Putamen (tissue), 1 donor: ENCODE measurements at regions not wholly inside any gene's neighbourhood (a gene's known extent, or its start where the extent isn't known, plus 50 kb on each side); places are given as distances from the start of the nearest gene placed in this dataset.
"Not testable (repeated sequence)": the region's sequence is repeated elsewhere in the genome, so short reads cannot be mapped to it uniquely, and the experiment has no call there.

Source experiments
- DNase-seq: peaks from one replicate; pipeline ENCODE4 v3.0.0-alpha.2; 2016; ENCODE audit warnings: low spot score

DNA sequence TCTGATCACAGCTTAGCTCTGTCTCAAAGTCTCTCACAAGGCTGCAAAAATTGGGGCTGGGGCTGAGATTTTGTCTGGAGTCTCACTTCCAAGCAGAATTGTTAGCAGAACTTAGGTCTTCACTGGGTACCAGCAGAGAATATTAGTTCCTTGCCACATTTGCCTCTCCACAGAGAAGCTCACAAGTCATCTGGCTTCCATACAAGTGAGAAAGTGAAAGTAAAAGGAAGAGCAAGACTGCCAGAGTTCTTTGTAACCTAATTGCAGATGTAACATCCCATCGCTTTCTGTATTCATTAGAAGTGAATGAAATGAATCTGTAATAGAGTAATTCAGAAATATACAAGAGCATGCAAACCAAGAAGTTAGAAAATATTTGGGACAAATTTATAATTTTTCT, 624.1 kb upstream of the GNPDA2 start:
- peak; percentile 19 for DNase-seq

DNA sequence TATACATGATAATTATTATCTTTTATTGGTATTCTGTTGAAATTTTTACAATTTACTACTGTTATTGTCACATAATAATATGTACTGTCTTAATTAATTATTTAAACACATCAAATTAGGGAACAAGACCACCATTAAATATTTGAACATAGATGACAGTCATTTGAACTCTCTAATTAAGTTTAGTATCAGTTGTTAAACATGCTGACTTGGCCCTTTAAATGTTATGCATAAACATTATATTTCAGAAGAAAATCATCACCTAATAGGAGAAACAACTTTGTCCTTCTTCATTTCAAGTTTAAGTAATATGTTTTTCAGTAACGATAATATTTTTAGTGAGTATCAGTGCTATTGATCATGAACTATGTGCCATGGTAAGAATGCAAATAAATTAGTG, 623.5 kb upstream of the GNPDA2 start:
- no peak for DNase-seq

DNA sequence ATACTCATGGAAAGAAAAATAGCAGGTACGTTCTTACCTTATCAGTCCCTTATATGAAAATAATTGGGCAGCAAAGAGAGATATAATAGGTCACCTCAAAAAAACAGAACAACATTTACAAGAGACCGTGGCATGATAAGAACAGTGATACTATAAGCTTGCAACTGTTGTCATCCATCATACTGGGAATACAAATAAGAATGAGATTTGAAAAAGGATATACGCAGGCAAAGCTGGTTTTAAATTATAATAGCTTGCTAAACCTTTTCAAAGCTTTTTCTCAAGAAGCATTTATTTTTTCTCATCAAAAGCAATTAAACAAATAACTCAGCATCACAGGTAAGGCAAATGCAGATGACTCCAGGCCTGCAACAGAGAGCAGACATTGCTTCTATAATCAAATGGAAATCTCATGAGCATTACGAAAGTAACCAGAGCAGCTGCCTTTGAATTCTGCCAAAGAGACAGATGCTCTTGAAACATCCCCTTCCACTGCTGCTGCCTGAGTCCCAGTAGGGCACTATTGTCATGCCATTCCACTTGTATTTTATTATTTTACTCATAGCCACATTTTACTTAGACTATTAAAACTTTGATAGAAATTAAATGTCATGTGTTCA, 620.6 kb upstream of the GNPDA2 start:
- DNase-seq: no peak

DNA sequence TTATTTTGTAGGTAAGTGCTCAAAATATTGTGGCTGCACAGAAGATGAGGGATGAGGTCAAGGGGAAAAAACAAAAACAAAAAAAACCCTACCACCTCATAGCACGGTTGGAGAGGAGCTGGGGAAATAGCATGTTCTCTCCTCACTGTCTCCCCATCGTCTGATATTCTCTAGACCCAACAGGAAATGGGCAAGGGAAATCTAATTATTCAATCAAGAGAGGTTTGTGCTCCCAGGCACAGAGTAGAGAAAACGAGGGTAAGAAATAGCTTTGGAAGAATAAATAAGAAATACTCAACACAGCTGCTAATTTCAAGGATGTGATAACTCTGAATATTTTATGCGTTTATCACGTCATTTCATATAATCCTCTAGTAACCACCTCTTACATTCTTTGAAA, 619.2 kb upstream of the GNPDA2 start:
- DNase-seq: no peak

DNA sequence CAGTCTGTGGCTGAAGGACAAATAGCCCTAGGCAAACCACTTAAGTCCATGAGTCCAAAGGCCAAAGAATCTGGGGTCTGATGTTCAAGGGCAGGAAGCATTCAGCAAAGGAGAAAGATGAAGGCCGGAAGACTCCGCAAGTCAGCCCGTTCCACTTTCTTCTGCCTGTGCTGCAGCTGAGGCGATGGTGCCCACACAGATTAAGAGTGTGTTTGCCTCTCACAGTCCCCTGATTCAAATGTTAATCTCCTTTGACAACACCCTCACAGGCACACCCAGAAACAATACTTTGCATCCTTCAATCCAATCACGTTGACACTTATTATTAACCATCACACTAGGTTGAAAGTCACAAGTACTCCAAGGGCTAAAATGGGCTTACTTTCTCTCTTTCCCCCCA, 605.4 kb upstream of the GNPDA2 start:
- DNase-seq: no peak

DNA sequence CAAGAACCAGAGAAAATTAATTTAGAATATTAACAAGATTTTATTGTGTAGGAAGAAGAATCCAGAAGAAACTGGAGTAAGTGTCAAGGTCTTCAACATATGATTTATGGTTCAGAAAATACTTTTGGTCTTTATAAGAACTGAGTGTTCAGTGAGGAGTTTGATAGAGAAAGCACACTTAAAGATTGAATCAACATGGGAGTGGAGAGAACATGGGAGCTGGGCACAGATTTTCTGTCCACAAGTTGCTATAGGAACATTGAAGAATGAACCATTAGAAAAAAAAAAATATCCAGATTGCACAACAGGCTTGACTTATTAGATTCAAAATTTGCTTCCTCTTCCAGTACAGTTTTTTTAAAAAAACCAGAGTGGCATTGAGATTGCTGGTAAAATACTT, 601.2 kb upstream of the GNPDA2 start:
- DNase-seq: no peak

DNA sequence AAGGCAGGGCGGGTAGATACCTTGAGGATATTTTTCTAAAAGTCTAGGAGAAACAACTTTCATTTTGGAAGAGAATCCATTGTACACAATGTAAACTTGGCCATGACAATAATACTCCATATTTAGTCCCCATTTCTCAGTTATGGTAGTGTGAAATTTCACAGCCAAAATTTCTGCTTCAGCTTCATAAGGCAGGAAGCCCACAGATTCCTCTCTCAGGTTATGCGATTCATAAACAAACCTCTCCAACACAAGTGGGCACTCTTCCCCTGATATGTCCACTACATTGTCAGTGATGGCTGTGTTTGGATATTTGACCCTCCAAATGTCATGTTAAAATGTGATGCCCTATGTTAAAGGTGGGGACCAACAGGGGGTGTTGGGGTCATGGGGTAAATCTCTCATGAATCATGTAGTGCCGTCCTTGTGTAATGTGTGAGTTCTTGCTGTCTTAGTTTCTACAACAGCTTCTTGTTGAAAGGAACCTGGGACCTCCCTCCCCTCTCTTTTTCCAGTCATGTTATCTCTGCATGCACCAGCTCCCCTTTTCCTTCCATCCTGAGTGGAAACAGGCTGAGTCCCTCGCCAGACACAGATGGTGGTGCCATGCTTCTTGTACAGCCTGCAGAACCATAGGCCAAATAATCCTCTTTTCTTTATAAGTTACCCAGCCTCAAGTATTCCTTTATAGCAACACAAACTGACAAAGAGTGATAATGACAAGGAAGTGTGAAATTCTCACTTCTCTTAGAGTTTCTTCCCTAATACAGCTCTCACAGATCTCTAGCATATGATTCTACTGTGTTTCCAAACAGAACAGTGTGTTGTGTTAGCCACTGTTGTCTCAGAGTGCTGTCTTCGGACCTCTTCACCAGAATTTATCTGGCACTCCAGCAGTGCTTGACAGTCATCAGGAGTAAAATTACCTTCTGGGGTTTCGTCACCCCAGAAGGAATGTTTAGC, 598.4 kb upstream of the GNPDA2 start:
- DNase-seq: no peak

DNA sequence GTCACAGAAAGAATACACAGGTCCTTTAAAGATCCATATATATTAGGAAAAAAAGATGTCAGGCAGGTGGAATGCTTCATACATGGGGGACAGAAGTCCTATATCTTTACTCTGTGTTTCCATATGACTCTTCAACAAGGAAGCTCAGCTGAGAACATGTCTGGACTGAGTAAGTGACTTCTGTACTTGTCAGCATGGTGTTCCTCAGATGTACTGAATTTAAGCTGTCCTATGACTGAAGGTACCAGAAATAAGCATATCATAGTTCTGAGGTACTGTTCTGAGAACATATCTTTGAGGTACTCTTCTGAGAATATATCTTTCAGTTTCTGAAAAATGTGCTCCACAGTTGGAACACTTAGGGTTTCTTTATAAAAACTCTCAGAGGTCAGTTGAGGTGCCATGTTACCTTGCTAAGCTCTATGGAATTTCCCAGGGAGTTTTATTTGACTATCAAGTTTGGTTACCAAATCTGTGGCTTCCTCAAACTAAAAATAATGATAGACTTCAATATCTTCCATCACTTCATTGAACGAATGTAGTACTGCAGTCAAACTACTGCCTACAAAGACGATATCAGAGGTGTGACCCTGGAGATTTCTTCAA, 597.2 kb upstream of the GNPDA2 start:
- no peak for DNase-seq

DNA sequence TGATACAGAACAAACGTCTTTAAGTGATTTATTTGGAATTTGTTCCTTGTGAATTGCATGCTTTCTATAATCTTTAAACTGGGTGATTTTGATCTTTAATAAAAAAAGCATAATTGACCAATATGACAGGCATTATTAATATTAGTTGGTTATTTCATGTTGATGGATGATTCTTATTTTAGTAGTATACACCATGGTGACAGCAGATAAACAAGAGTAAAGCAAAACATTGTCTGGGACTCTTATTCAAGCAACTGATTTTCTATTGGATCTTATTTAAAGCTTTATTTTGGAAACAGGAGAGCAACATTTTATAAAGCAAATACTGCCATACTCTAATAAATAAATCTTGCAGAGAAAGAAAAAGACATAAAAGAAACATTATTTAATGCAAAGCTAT, 591.4 kb upstream of the GNPDA2 start:
- no peak for DNase-seq

DNA sequence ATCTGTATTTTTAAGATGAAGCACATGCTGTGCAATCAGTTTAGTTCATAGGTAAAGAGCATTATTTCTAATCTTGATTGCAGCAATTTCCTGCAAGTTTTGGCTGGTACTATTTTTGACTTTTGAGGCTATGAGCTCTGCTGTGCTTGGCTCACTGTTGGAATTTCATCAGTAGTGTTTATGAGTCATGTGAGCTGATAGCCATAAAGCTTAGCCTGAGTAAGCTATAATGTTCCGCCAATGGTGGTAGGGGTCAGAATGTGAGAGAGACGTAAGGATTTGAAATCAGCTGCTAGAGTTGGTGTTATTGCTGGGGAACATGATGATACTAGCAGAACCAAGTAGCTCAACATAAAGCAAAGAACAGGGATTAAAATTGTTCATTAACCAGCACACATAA, 590.9 kb upstream of the GNPDA2 start:
- DNase-seq: no peak

DNA sequence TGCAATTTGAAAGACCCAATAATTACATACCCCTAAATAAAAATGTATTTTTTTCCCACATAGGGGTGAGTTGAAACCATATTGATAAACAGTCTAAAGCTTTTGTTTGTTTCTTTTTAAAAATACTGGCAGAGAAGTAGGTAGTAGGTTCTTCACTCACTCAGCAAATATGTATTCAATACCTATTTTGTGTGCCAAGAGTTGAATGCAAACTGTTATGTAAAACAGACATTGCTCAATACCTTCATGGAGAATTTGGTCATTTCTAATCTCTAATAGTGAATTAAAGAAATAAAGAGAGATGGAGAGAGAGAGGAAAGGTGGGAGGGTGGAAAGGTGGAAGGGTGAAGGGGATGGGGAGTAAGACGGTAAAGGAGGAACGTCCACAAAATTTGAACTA, 589.9 kb upstream of the GNPDA2 start:
- no peak for DNase-seq

DNA sequence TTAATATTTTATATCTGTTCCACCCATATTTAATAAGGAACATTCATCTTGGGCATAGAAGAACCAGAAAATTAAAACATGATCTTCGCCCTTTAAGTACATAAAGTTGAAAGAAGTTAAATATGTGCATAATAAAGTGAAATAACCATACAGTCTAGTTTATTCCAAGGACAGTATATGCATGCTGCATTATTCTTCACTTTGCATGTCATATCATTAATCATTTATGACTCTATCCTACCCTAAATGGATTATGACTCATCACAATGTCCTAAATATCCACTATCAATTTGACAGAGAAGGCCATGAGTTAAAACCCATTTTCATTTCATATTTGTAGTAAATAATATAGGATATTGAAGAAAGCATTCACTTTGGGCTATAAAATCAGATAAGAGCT, 576.5 kb upstream of the GNPDA2 start:
- DNase-seq: no peak

DNA sequence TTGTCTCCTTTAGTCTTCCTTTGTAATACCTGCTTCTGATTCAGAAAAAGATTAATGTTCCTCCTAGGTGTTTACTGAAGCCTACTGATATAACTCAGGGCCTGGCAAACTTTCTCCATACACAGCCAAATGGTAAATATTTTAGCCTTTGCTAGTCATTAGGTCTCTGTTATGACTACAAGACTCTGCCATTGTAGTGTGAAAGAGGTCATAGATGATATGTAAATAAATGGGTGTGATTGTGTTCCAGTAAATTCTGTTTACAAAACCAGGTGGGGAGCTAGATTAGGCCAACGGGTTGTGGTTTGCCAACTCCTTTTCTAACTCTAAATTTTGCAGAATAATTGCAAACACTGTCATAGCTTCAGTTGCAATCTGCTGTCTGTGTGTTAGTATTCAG, 568.1 kb upstream of the GNPDA2 start:
- DNase-seq: no peak

DNA sequence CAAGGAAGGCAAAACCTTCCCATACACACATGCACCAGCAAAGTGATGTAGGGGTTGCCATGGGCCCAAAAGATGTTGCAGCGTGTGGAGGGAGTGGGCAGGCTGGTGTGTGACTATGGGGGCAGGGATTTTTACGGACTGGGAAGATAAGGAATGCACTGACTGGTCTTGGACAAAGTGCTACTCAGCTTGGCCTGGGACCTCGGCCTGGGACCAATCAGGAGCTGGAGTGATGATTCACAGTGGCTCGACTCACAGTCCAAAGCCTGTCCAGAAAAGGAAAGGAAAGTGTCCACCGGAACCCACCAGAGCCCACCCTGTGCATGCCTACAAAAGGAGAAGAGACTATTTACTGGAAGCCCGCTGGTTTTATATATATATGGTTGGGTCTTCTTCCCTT, 567.0 kb upstream of the GNPDA2 start:
- no peak for DNase-seq

DNA sequence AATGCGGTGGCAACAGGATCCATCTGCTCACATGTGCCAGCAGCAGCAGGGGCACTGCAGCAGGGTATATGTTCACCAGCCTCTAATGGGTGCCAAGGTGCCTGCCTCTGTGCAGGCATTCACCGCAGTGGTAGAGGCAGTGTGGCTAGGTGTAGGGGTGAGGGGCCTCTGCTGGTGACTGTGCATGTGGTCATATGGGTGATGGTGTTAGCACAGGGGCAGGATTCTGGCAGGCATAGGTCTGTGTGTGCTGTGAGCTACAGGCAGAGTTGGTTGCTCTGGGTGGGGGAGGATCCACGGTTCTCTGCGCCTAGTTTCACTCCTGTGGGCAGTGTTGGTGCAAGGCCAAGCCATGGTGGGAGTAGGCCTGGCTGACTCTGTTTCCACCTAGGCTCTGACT, 566.5 kb upstream of the GNPDA2 start:
- no peak for DNase-seq

DNA sequence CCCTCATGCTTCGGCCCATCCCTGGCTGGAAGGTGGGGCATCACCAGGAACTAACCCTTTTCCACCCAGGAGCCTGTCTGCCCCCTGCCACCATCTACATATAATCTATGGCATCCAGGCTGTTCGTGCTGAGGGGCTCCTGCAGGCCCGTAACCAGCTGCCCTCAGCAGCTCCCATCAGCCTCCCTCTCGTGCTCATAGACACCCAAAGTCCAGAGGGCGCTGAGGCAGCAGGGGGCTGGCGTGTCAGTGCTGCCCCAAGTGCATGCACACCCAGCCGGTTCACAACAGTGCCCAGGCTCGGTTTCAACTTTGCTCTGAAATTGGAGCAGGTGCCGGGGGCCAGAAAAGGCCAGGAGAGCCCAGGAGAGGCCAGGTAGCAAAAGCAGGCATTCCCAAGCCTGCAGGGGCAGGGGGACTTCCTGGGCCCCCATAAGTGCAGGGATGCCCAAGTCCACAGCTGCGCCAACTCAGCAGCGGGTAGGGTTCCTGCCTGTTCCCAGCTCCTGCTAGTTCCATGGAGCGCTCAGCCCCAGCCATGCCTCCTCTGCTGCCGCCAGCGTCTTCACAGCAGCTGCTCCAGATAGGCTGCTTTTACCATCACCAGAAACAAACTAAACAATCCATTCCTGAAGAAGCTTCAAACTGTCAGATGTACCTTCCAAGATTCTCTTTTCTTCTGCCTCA, 558.2 kb upstream of the GNPDA2 start:
- DNase-seq: no peak

DNA sequence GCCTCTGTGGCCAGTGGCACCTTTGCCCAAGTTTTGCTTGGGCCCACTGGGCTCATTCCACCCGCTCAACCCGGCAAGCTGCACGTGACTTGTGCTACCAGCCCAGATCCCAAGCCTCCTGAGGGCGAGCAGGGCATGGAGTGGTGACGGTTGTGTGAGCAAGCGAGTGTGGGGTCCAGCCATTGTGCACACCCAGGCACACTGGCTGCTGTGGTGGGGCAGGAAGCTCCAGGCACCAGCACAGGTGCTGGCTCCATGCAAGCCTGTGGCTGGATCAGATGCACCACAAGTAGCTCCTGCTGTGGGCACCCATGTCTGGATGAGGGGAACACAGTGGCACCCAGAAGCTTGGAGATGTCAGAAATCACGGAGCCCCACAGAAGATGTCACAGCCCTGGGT, 557.0 kb upstream of the GNPDA2 start:
- no peak for DNase-seq

DNA sequence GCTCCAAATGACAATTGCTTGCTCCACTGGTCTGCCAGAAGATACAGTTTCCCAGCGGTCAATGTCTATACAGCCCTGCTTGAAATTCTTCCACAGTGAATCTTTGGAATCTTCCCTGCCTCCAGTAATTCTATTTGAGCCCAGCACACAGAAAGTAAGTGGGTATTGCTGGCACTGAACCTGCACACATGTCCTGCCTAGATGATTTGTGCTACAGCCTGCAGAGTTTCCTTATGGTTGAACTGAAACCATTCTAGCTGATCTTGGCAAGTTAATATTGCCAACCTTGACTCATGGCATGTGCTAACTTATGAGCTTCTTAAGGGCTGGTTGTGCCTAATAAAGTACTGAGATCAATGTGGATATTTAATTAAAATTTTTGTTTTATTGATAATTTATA, 553.8 kb upstream of the GNPDA2 start:
- no peak for DNase-seq

DNA sequence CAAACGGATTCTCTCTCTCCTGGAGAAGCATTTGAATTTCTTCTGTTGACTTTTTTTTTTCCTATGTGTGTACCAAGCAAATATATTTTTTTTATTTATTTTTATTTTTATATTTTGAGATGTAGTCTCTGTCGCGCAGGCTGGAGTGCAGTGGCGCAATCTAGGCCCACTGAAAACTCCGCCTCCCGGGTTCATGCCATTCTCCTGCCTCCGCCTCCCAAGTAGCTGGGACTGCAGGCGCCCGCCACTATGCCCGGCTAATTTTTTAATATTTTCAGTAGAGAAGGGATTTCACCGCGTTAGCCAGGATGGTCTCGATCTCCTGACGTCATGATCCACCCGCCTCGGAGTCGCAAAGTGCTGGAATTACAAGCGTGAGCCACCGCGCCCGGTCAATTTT, 549.5 kb upstream of the GNPDA2 start:
- DNase-seq: no peak

DNA sequence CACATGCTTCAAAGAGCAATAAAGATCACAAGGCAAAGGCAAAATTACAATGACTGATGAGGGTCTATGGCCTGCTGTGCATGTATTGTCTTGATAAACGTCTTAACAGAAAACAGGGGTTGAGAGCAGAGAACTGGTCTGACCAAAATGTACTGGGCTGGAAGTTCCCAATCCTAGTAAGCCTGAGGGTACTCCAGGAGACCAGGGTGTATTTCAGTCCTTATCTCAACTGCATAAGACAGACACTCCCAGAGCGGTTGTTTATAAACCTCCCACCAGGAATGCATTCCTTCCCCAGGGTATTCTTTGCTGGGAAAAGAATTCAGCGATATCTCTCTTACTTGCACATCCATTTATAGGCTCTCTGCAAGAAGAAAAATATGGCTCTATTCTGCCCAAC, 521.8 kb upstream of the GNPDA2 start:
- DNase-seq: not testable (repeated sequence)

DNA sequence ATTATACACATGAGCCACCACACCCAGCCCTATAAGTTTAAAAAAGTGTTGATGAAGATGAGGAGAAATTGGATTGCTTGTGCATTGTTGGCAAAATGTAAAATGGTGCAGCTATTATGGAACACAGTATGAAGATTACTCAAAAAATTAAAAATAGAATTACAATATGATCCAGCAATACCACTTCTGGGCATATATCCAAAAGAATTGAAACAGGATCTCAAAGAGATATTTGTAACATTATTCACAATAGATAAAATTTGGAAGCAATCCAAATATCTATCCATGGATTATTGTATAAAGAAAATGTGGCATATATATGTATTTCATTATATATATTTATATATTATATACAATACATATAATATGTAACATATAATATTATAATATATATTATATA, 515.6 kb upstream of the GNPDA2 start:
- no peak for DNase-seq

DNA sequence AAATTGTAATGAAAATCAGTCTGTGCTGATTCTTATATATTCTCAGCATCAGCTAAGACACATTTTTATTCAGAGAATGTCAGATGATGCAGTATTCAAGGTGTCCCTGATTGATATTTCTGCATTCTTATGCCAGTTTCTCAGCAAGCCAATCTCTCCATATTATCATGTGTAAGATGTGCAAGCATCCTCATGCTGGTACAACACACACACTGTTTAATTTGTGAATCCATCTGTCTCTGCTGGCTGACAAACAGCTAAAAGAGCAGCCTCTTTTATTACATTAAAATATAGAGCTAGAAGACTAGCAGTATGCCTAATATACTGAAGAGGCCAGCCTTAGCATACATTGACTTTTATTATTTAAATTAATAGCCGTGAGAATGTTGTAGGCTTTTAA, 502.9 kb upstream of the GNPDA2 start:
- no peak for DNase-seq
